GM12892 (cell line): ENCODE measurements at regions not wholly inside any gene's neighbourhood (a gene's known extent, or its start where the extent isn't known, plus 50 kb on each side); places are given as distances from the start of the nearest gene placed in this dataset.
"Not testable (repeated sequence)": the region's sequence is repeated elsewhere in the genome, so short reads cannot be mapped to it uniquely, and the experiment has no call there.

ENCODE experiments used
- DNase-seq: peaks from one replicate; pipeline ENCODE4 v3.0.0; 2011; ENCODE audit not compliant: insufficient read length
- FAIRE-seq: peaks from 2 replicates; lab custom pipeline; 2011; peaks lifted over from hg19 to GRCh38; lab: Jason Lieb, UNC
- POLR2A ChIP-seq: IDR thresholded peaks from 2 replicates; pipeline ENCODE4 v1.6.1; 2011; ENCODE audit warnings: low read depth, low read length, control low read depth
- POLR2AphosphoS5 ChIP-seq: IDR thresholded peaks from 2 replicates; pipeline ENCODE4 v1.6.1; 2011; ENCODE audit warnings: low read depth, low read length, control low read depth
- TAF1 ChIP-seq: IDR thresholded peaks from 2 replicates; pipeline ENCODE4 v1.6.1; 2011; ENCODE audit warnings: low read depth, mild to moderate bottlenecking, control low read depth, low read length, borderline replicate concordance

DNA sequence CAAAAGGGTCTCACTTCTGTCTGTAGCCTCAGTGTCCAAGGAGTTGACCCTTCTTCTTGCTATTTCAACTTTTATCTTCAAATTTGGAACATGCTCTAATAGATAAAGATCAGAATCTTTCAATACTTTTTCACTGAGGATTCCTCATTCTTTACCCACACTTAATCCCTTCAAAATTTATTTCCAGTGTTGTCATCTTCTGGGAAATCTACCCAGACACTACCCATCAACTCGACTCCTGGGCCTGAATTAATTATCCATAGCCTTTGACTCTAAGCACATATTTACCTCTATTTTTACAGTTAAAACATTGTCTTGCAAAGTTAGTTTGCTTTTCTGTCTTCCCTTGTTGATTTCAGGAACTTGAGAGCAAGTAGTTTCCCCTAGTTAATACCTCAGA lies 1022.5 kb downstream of the PCDH9 start:
- TF ChIP-seq POLR2A, result no peak
- no peak for TF ChIP-seq POLR2AphosphoS5
- no peak for TF ChIP-seq TAF1
- no peak for DNase-seq
- FAIRE-seq, result no peak

DNA sequence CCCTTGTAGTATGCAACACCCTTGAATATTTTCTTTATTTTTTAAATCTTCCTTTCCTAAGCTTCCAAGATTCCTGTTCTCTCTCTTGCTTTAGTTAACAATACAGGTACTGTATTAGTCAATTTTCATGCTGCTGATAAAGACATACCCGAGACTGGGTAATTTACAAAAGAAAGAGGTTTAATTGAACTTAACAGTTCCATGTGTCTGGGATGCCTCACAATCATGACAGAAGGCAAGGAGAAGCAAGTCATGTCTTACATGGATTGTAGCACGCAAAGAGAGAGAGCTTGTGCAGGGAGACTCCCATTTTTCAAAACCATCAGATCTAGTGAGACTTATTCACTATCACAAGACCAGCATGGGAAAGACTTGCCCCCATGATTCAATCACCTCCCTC lies 1024.3 kb downstream of the PCDH9 start:
- DNase-seq (no peak), FAIRE-seq (no peak)
- no peak for TF ChIP-seq TAF1
- TF ChIP-seq POLR2AphosphoS5, result no peak
- TF ChIP-seq POLR2A, result no peak

DNA sequence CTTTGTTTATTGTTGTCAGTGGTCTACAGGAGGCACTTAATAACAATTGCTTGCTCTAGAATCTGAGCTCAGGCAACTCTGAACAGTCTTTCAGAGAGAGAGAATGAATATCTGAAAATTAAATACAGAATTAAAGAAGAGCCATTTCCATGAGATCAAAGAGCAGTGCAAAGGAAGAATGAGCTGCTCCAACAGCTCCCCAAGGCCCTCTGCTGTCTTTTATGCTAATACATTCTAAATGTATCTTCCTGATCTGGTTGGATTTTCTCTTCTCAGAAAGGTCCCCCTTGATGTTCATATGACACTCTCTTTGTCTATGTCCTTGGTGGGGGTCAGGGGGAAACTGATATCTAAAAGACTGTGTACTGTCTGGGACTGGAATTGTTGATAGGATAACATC lies 1029.6 kb downstream of the PCDH9 start:
- FAIRE-seq (no peak), DNase-seq (no peak)
- TF ChIP-seq TAF1 (no peak), POLR2AphosphoS5 (no peak), POLR2A (no peak)

DNA sequence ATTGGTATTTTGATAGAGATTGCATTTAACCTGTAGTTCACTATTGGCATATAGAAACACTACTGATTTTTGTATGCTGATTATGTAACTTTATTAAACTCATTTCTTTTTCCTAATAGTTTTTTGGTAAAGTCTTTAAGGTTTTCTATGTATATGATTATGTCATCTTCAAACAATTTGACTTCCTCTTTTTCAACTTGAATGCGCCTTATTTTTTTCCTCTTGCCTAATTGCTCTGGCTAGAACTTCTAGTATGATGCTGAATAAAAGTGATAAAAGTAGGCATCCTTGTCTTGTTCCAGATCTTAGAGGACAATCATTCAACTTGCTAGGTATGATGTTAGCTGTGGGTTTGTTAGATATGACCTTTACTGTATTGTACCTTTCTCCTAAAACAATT lies 1034.9 kb downstream of the PCDH9 start:
- no peak for FAIRE-seq
- no peak for TF ChIP-seq TAF1
- no peak for TF ChIP-seq POLR2AphosphoS5
- TF ChIP-seq POLR2A, result no peak
- DNase-seq, result no peak

DNA sequence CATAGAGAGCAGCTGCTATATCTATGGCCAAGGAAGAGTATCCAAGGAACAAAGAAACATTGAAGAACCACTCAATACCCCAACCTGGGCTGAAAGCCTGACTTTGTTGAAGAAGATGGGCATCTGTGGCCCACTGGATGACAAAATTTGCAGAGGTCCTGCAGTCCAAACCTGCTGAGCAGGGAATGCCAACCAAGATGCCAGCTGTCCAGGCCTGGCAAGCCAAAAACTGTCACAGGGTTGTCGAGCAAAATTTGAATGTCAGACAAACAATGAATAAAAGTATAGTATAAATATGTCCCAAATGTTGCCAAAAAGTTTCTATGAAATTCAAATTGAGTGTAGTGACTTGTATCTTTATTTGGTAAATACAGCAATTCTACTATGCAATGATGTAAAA lies 1040.2 kb downstream of the PCDH9 start:
- no peak for DNase-seq
- FAIRE-seq, result no peak
- no peak for TF ChIP-seq TAF1

DNA sequence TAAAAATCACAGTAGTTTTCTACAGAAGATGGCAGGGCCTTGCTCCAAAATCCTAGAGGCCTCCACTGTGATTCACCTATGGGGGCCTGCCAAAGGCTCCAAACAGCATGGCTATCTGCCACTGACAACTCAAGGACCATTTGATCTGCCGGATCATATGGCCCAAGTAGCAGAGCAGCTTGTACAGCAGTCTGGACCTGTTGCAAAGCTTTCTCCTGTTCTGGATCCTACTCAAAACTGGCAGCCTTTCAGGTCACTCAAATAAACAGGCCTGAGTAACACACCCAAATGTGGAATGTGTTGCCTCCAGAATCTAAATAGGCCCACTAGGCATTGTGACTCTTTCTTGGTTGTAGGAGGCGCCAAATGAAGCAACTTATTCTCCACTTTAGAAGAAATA lies 1049.3 kb downstream of the PCDH9 start:
- DNase-seq (no peak), FAIRE-seq (no peak)
- no peak for TF ChIP-seq TAF1
- no peak for TF ChIP-seq POLR2AphosphoS5
- TF ChIP-seq POLR2A, result no peak

DNA sequence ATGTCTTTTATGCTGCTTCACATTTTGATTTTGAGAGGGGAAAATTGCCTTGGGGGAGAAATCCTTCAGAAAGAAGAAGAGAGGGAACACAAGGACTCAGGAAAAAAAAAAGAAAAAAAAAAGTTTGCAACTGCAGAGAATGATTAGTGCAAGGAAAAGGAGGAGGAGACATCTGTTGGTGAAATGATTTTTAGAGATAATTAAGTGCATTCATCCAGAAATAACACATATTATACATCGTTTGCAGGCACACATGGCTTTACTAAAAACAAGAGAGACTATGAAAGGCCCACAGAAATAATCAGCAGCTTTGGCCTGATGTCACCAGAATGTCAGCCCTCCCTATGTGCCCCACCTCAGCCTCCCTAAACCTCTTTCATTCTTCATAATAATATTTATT lies 1058.2 kb downstream of the PCDH9 start:
- DNase-seq (no peak), FAIRE-seq (no peak)
- TF ChIP-seq TAF1, result no peak
- TF ChIP-seq POLR2A, result no peak
- TF ChIP-seq POLR2AphosphoS5, result no peak

DNA sequence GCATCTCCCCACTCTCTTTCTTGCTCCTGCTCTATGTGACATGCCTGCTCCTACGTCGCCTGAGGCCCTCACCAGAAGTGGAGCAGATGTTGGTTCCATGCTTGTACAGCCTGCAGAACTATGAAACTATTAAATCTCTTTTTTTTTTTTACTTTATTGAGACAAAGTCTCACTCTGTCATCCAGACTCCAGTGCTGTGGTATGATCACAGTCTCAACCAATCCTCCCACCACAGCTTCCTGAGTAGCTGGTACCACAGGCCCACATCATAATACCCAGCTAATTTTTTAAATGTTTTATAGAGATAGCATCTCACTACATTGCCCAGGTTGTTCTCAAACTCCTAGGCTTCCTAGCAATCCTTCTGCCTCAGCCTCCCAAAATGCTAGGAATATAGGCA lies 1067.7 kb downstream of the PCDH9 start:
- DNase-seq, result no peak
- no peak for FAIRE-seq
- TF ChIP-seq TAF1 (no peak), POLR2A (no peak)

DNA sequence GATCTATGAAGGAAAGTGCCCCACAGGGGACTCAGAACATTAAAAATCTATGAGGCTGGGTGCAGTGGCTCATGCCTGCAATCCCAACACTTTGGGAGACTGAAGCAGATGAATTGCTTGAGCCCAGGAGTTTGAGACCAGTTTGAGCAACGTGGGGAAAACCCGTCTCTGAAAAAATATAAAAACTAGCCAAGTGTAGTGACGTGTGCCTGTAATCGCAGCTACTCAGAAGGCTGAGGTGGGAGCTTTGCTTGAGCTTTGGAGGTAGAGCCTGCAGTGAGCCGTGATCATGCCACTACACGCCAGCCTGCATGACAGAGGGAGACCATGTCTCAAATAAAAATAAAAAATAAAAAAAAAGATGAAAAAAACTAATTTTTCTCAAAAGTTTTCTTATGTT lies 1070.6 kb downstream of the PCDH9 start:
- TF ChIP-seq POLR2AphosphoS5 (no peak), POLR2A (no peak), TAF1 (no peak)
- DNase-seq (no peak), FAIRE-seq (no peak)

DNA sequence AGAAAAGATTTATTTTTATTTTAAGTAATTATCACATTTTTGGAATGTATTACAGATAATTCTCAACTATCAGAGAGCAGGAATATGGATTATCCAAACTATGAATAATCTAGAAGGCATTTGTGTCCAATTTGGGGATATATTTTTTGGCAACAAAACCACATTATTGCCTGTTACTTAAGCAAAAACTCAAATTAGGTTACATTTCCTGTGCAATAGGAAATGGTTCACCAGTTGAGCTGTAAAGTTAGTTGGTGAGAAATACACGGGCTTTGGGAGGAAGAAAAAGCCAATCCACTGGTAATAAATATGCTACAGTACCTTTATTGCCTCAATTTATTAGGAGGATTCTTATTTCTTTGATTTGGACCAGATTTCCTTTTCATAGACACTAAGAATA lies 1075.2 kb downstream of the PCDH9 start:
- no peak for FAIRE-seq
- TF ChIP-seq POLR2A (no peak), POLR2AphosphoS5 (no peak)
- DNase-seq, result no peak

DNA sequence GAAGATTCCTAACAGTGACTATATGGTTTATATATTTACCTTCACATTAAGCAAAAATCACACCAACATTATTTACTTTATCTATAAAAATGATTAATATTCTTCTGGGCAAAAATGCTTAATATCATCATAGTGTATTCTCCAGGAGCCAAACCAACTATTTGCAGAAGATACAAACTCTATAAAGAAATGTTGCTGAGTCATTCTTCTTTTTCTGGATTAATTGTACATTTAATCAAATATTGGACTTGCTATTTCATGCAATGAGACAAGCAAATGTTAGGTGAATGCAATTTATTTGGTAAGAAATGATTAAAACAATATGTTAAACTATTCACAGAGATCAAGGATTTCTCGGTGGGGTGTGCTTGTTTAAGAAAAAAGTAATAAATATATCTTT lies 1075.8 kb downstream of the PCDH9 start:
- no peak for DNase-seq
- no peak for FAIRE-seq
- TF ChIP-seq TAF1, result no peak
- TF ChIP-seq POLR2A, result no peak
- no peak for TF ChIP-seq POLR2AphosphoS5

DNA sequence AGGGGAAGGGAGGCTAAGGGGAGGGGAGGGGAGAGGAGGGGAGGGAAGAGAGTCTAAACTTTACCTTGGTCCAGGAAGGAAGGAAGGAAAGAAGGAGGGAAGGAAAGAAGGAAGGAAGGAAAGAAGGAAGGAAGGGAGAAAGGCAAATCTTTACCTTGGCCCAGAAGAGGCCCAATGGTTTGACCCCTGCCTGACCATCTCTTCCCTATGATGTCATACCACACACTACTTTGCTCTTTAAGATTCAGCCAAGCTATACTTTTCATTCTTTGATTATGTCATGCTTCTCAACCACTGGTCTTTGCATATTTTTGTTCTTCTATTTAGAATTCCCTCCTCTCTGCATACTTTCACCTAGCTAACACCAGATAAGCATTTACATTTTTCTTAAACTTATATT lies 1077.5 kb downstream of the PCDH9 start:
- no peak for TF ChIP-seq TAF1
- TF ChIP-seq POLR2AphosphoS5, result no peak
- no peak for TF ChIP-seq POLR2A
- FAIRE-seq (no peak), DNase-seq (no peak)

DNA sequence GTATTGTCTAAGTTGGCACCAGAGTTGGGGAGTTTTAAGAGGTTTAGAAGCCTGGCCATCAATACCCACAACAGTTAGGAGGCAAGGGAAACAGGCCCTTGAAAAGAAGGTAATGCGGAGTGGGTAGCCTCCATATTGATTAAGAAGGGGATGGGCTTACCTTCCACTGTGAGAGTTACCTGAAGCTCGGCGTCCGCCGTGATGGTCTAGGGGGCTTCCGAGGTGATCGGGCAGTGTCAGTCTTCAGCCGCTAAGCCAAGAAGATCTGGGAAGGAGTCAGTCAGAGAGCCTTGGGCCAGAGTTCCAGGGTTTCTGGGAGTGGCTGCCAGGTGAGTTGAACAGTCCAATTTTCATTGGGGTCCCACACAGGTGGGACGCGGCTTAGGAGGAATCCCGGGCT lies 1085.8 kb downstream of the PCDH9 start:
- FAIRE-seq, DNase-seq: not testable (repeated sequence)
